Activated CD4-positive, alpha-beta T cell treated with anti-CD3 and anti-CD28 coated beads for 24 hours (primary cell): ENCODE measurements at regions not wholly inside any gene's neighbourhood (a gene's known extent, or its start where the extent isn't known, plus 50 kb on each side); places are given as distances from the start of the nearest gene placed in this dataset.

ENCODE experiments used
- DNase-seq, 2 donors: peaks; one replicate each; pipeline ENCODE4 v3.0.0-alpha.2; 2020; ENCODE audit warnings: low read depth in 2 of 2

DNA sequence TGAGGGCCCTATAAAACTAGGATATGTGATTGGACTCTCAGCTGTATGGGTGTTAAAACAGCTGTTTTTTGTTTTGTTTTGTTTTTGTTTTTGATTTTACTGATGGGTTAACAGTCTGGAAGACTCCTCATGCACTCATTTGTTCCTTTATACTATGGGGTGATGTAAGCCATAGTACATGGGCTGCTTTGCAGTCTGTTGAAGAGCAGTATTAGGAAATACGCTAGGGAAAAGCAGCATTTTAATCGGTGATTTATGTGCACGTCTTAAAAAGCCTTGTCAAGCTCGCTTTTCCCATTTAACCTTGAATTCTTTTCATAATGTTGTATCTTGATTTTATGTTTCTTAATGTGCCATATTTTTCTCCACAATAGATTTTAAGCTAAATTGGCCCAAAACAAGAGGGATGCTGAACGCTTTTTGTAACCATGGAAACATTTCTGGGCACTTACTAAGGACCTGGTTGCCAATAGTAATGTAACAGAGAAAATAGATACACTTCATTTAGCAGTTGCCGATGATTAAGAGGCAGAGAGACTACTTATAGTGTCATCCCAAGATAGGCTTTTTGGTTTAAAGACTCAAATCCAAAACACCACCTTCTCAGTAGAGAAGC is 244.0 kb downstream of the SNAPC1 start:
- no peak for DNase-seq

DNA sequence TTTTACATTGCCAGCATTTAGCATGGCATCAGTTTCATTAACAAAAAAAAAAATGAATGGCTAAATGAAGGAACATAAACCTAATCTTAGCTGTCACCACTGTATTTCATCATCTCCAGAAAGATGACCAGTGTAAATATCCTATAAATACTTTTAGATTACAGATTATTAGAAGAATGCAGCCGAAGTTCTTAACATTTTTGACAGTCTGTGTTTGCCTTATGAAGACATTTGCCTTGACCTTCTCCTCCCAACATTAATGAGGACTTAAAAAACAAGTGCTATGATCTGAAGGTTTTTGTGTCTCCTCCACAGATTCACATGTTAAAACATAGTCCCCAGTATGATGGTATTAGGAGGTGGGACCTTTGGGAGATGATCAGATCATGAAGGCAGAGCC is 253.0 kb downstream of the SNAPC1 start:
- DNase-seq: no peak

- DNase-seq: no peak
Observed at GRCh38 chr14:62015945-62016344, 253.7 kb downstream of the SNAPC1 start.

GRCh38 chr14:62017651-62018230 is 255.5 kb downstream of the SNAPC1 start:
- DNase-seq: no peak

- no peak for DNase-seq
Observed at GRCh38 chr14:62018606-62019005, 256.4 kb downstream of the SNAPC1 start.

GRCh38 chr14:62027958-62028357 is 265.7 kb downstream of the SNAPC1 start:
- no peak for DNase-seq

DNA sequence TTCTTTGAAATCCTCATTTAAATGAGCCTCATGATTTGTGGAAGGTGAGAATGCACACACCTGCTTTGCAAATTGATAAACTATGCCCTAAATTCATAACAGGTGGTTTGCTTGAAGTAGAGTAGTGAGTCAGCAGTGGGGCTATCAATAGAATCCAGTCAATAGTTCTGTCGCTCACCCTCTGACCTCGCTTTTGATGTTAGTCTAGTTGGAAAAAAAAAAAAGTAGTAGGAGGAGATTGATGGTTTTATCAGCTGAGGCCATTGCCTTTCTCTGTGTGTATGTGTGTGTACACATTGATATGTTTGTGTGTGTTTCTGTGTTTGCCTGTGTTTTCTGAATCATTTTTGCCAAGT is 267.3 kb downstream of the SNAPC1 start:
- DNase-seq: no peak

- no peak for DNase-seq
Observed at GRCh38 chr14:62030387-62030786, 268.2 kb downstream of the SNAPC1 start.

DNA sequence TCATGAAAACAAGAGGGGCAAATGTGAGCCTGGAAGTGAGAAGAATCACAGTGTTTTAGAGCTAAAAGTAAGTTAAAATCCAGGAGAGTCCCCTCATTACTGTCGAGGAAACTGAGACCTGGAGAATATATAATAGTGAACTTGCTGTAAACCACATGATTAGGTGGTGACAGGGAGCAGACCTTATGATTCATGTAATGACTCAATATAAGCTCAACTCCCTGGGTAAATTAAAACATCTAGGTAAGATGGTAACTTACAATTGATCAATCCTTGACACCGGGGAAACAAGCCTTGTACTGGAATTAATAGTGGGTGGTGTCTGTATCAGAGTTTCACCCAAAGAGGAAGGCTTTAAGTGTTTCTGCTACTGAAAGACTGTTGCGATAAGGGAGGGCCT is 269.3 kb downstream of the SNAPC1 start:
- DNase-seq: no peak

DNA sequence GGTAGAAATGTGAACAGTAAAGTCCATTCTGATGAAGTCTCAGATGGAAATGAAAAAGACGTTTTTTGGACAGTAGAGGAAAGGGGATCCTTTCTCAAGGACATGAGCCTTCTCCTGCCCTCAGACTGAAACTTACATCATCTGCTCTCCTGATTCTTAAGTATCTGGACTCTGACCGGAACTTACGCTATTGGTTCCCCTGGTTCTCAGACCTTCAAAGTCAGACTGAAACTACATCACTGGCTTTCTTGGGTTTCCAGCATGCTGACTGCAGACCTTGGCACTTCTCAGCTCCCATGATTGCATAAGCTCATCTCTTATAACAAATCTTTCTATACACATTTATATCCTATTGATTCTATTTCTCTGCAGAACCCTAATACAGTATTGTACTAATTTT is 291.0 kb downstream of the SNAPC1 start:
- DNase-seq: no peak

DNA sequence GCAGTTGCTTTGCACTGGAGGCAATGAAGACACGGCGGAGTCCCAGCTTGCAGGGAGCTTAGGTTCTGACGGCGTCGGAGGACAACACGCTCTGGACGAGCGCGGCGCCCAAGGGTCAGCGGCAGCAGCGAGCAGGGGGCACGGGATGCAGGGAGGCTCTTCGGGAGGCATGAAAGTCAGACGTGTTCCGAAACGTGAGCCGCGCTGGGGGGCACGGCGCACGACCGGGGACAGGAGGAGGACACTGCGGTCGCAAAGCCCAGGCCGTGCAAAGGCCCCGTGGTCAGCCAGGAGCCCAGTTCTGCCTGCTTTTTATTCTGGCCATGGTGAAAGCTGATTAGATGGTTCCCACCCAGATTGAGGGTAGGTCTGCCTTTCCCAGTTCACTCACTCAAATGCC is 294.6 kb downstream of the SNAPC1 start:
- DNase-seq: no peak

GRCh38 chr14:62062645-62063044 is 300.4 kb downstream of the SNAPC1 start:
- no peak for DNase-seq

- DNase-seq: no peak
Observed at GRCh38 chr14:62064751-62065323, 302.6 kb downstream of the SNAPC1 start.

GRCh38 chr14:62066304-62066703 is 304.1 kb downstream of the SNAPC1 start:
- no peak for DNase-seq

DNA sequence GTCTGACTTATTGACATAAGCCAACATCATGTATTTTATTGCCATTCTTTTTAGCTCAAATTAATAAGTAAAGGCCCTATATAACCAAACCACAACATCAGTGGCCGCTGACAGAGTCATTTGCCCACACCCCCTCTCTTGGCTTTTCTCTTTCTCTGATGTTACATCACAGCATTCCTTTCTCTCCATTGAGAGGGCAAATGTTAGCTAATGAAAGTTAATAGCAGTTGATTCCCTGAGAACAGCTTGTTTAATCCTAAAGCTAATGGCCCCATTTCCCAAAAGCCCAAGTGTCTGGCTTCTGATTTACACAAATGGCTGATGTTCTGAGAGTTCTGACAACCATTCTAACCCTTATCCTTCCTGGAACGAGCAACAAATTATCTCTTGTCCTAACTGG is 308.8 kb downstream of the SNAPC1 start:
- DNase-seq: no peak

- no peak for DNase-seq
Observed at GRCh38 chr14:62076368-62076767, 314.1 kb downstream of the SNAPC1 start.

GRCh38 chr14:62076825-62077605 is 314.8 kb downstream of the SNAPC1 start:
- no peak for DNase-seq

DNA sequence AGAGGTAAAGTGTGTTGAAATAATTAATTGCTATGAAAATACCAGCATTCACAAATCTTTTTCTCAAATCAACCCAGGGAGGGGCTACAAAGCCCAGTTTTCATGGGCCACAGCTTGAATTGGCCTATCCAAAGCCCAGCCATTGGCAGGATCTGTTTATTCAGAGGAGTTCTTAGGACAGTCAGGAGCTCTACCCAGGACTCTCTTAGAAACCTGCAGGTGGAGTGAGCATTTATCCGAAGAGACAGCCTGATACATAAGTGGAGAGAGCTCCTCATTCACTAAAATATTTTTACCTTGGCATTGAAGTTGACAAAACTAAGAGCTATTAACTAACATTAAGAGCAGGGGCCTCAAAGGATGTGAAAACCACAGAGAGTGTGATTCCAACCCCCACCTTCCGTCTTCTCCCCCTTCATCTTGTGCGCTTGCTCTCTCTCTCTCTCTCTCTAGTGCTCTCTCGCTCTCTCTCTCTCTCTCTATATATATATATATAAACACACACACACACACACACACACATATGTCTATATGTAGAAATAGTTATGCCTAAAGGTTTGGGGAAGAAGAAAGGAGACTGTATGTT is 315.5 kb downstream of the SNAPC1 start:
- no peak for DNase-seq

DNA sequence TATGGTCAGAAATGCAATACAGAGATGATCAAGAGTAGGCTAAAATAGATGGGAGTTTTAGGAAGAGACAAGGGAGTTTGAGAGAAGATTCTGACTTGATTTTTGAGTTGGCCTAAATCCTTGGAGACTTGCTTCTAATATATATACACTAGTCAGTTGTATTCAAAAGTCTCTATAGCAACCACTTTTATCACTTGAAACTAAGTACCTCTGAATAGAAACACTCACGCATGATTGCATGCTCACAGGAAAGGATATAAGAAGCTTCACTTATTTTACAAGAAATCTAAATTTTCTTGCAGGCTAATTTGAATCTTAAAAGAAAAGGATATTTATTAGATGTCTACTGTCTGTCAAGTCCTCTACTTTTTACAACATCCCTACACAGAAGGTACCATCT is 316.8 kb downstream of the SNAPC1 start:
- no peak for DNase-seq

DNA sequence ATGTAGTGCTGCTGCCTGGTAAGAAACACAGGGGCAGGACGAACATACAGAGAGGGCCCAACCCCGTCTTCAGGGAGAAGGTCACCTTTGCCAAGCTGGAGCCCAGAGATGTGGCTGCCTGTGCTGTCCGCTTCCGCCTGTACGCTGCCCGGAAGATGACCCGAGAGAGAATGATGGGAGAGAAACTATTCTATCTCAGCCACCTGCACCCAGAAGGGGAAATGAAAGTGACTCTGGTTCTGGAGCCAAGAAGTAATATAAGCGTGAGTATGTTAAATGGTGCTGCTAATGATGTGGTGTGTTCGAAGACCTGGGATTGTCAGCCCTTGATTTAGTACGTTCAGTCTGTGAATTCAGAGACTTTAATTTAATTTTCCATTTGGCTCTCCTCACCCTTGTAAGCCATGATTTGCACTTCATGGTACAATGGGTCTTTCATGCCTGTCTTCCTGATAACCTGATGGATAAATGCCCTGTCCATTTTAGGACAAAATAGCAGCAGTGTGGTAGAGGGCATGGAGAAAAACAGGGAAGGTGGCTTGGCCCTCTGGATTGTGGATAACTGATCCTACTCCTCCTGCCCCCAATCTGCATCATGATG is 318.9 kb downstream of the SNAPC1 start:
- no peak for DNase-seq

GRCh38 chr14:62081951-62082350 is 319.7 kb downstream of the SNAPC1 start:
- no peak for DNase-seq

- no peak for DNase-seq
Observed at GRCh38 chr14:62082779-62083178, 320.6 kb downstream of the SNAPC1 start.
